NCI-H1105 treated with DMSO at 0.1 percent for 48 hours (cell line): ENCODE measurements at regions not wholly inside any gene's neighbourhood (a gene's known extent, or its start where the extent isn't known, plus 50 kb on each side); places are given as distances from the start of the nearest gene placed in this dataset.

ENCODE experiments used
- DNase-seq: peaks from one replicate; lab custom pipeline; 2025; lab: John Stamatoyannopoulos, UW

DNA sequence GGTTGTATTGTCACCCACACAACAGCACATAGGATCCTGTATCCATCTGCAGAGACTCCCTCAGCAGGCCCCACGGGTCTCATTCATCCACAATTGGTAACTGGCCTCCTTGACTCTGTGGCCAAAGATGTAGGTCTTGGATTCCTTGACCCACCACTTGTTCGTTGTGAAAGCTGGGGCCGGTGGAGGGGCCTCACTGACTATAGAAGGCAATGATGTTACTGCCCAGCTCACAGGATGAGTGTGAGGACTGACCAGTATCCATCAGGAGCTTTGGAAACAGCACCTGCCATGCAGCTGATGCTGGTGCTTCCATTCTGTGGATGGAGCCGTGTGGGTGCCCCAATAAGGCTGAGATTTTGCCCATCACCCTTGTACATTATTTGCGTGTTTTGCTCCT is 615.7 kb downstream of the BRD1 start:
- DNase-seq: no peak

DNA sequence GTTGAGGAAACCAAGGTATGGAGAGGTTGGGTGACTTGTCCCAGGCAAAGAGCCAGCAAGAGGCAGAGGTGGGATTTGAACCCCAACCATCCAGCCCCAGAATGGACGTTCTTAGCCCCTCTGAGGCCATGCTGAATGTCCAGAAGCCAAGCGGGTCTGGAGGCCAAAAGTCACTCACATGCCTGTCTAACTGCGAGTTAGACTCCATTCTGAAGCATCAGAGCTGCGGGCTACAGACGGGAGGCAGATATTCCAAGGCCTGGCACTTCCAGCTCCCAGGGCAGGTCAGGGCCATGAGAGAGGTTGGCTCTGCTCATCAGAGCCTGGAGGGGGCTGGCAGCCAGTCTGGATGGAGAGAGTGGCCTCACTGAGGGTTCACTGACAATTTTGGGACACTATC is 616.5 kb downstream of the BRD1 start:
- no peak for DNase-seq

DNA sequence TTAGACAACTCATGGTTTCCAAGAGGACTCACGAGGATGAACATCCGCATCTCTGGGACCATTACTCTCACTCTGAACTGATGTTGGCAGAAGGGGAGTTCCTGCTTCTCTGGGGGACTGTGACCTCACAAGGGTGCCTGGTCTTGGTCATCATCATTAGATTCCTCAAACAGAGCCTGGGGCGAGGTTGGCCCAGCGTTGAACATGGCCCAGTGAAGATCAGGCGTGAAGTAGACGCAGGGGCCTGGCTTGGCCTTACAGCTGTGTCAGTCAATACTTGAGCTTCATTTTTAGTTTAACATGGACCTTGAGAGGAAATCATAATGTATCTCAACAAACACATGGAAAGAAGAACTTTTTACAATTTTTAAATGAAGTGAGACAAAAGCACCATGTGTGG is 617.1 kb downstream of the BRD1 start:
- DNase-seq: no peak

GRCh38 chr22:49209452-49210195 is 618.0 kb downstream of the BRD1 start:
- peak; percentile 88 for DNase-seq

DNA sequence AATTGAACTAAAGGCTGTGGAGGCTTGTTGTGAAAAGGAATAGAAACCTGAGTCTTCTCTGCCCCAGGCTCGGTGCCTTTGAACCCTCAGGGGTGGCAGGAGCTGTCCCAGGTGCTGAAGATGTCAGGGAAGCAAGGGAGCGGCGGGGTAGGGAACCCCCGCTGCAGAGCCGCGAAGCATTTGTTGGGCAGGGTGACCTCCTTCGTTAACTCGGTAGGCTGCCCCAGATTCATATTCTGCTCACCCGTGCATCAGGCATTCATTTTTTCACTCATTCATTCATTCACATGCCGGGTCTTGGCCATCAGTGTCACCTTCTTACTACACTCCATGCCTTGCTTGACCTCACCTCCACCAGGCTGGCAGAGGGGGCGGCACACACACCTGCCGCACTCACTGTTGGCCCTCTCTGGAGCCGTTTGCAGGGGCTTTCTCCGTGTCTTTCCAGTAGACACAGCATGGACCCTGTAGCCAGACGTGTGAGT is 618.9 kb downstream of the BRD1 start:
- DNase-seq: no peak

- no peak for DNase-seq
Measured at GRCh38 chr22:49208004-49208402, 619.7 kb downstream of the BRD1 start.

- DNase-seq: no peak
Measured at GRCh38 chr22:49207008-49208003, 620.4 kb downstream of the BRD1 start.

GRCh38 chr22:49206281-49206680 is 621.4 kb downstream of the BRD1 start:
- no peak for DNase-seq

- no peak for DNase-seq
Measured at GRCh38 chr22:49205483-49205800, 622.2 kb downstream of the BRD1 start.

- DNase-seq: no peak
Measured at GRCh38 chr22:49204599-49205482, 622.8 kb downstream of the BRD1 start.

DNA sequence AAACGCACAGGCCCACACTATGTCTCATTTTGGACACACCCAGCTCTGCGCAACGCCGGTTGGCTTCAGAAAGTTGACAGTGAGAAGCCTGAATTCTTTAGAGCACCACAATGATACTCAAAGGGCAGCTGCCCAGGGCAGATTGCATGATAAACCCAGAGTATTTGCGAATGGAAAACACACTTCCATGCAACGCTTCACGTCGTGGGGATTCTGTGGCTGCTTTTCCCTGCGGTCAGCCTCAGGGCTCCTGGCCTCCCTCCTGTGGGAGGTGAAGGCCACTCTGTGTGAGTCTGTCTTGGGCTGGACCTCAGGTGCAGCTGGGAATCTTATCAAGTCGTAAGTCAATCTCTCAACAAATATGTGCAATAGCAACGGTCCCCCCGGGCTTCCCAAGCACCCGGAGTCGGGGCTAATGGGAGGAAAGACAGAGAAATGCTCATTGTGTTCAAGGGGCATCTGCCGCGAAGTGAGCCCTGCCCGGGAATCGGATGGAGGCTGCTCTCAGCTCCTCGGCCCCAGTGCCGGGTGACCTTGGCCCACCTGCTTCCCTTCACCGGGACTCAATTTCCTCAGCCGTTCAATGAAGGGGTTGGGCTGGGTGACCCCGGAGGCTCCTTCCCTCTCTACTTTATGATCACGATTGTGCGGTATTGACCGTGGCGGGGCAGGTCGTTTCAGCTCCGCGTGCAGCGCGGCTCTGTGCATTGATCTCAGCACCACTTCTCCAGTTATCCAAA is 623.6 kb downstream of the BRD1 start:
- no peak for DNase-seq

GRCh38 chr22:49203091-49203858 is 624.4 kb downstream of the BRD1 start:
- DNase-seq: no peak

DNA sequence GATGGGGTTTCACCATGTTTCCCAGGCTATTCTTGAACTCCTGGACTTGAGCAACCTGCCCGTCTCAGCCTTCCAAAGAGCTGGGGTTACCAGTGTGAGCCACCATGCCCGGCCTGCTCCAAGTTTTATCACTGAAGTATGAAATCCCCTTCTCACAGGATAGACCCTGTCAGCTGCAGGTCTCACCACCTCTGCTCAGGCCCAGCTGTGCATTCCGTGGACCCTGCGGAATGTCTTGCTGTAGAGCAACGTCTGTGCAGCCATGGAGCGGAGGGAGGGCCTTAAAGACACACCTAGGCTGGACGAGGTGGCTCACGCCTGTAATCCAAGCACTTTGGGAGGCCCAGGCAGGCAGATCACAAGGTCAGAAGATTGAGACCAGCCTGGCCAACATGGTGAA is 625.4 kb downstream of the BRD1 start:
- DNase-seq: no peak

DNA sequence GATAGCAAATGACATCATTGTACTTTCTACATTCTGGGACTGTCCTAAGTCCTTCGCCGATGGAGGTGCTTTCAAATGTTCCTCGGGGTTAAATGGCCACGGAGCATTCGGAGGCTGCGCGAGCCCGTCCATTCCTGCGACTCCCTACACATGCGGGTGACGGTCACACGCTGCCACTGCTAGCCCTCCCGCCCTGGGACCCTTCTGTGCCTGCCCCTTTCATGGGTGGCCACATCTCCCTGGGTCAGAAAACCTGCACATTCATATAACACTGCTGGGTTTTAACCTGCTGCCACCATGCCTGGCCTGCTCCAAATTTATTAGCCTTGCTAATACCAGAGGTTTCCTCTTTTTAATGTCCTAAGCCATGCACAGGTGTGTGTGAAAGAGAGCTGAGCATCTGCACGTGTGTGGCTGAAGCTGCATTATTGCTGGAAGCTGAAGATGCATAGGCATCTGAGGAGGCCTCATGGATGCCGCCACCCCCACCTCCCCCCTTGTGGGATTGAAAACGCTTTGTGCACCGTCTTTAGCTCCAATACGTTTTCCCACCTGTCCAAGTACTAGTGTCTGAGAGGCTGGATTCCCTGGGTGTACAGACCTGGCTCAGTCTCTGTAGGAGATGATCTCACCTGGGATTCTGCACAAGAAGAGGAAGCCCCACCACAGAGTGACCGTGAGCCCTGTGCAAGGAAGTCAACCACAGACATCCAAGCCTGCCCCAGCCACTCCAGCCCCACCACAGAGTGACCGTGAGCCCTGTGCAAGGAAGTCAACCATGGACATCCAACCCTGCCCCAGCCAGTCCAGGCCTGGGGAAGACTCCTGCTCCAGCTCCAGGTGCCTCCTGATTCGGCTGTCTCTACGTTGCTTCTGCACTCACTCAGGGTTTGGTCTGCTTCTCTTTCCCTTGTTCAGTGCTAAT is 626.4 kb downstream of the BRD1 start:
- DNase-seq: no peak

- DNase-seq: no peak
Measured at GRCh38 chr22:49199224-49199623, 628.4 kb downstream of the BRD1 start.

- DNase-seq: no peak
Measured at GRCh38 chr22:49198705-49199084, 629.0 kb downstream of the BRD1 start.

- DNase-seq: no peak
Measured at GRCh38 chr22:49197986-49198704, 629.5 kb downstream of the BRD1 start.

DNA sequence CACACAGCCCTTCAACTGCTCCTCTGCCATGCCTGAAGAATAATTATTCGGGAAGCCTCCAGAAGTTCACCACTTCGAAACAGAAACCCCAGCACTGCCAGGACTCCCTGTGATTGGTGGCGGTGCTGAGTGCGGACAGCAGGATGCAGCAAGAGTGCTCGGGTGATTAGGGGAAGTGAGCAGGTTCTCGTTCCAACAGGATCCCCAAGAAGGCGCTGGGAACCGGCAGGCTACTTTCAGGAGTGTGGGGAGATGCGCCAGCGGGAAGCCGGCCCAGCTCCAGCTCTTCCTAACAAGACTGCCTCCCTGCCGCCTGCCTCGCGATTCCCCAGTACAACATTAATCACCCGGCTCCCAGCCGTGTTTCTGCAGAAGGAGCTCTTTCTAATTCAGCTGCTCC is 630.2 kb downstream of the BRD1 start:
- DNase-seq: peak; percentile 33

DNA sequence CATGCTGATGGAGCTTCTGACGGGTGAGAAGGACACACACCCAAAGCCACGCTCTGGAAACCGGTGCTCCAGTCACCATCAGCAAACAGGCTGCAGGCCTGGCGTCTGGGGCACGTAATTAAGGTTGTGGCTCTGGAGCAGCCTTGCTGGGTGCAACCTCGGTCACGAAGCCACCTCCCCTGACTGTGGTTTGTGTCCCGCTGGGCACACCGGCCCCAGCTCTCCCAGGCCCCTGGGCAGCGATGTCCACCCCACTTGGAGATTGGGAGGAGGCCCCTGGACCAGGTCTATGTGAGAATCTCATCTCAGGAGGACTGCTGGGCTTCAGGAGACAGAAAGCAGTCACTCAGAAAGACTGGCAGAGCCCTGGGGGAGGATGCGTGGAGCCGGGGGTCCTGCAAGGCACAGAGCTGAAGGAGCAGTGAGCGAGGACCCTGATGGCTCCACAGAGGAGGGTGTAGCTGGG is 631.6 kb downstream of the BRD1 start:
- no peak for DNase-seq
